SJSA1 (cell line): ENCODE measurements at regions not wholly inside any gene's neighbourhood (a gene's known extent, or its start where the extent isn't known, plus 50 kb on each side); places are given as distances from the start of the nearest gene placed in this dataset.
"Not testable (repeated sequence)": the region's sequence is repeated elsewhere in the genome, so short reads cannot be mapped to it uniquely, and the experiment has no call there.

Experiments used
- DNase-seq, 2 experiments: peaks; one replicate each; pipeline ENCODE4 v3.0.0-alpha.2; 2015 to 2020; ENCODE audit warnings: low spot score in 2 of 2, low read depth in 1 of 2
- H3K27ac ChIP-seq: fragments of 250-450 bp; sonication (Bioruptor Pico); 2 replicates; pipeline ENCODE4 v1.5.1; 2020; ENCODE audit warnings: mild to moderate bottlenecking, moderate library complexity
- H3K27me3 ChIP-seq: fragments of 250-450 bp; sonication (Bioruptor Pico); replicated peaks from 2 replicates; pipeline ENCODE4 v1.5.1; 2020; ENCODE audit warnings: mild to moderate bottlenecking, moderate library complexity
- H3K36me3 ChIP-seq: fragments of 250-450 bp; sonication (Bioruptor Pico); 2 replicates; pipeline ENCODE4 v1.5.1; 2020; ENCODE audit warnings: mild to moderate bottlenecking
- H3K4me1 ChIP-seq: fragments of 250-450 bp; sonication (Bioruptor Pico); replicated peaks from 2 replicates; pipeline ENCODE4 v1.6.1; 2021; ENCODE audit warnings: mild to moderate bottlenecking
- H3K4me3 ChIP-seq: fragments of 250-450 bp; sonication (Bioruptor Pico); 2 replicates; pipeline ENCODE4 v1.5.1; 2020; ENCODE audit warnings: mild to moderate bottlenecking
- H3K9me3 ChIP-seq: fragments of 250-450 bp; sonication (Bioruptor Pico); replicated peaks from 2 replicates; pipeline ENCODE4 v1.5.1; 2020; ENCODE audit warnings: mild to moderate bottlenecking

DNA sequence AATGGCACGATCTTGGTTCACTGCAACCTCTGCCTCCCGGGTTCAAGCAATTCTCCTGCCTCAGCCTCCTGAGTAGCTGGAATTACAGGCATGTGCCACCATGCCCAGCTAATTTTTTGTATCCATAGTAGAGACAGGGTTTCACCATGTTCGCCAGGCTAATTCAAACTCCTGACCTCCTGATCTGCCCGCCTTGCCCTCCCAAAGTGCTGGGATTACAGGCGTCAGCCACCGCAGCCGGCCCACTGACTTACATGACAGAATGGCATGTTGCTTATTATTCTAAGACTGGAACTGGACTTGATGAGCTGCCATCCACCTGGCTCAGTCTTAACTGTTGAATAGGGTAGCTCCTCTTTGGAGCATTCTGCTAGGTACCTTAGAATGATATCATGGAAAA is 363.6 kb upstream of the CCNH start:
- H3K36me3 ChIP-seq, H3K9me3 ChIP-seq, H3K27ac ChIP-seq, DNase-seq, H3K27me3 ChIP-seq, H3K4me3 ChIP-seq, H3K4me1 ChIP-seq: not testable (repeated sequence)

DNA sequence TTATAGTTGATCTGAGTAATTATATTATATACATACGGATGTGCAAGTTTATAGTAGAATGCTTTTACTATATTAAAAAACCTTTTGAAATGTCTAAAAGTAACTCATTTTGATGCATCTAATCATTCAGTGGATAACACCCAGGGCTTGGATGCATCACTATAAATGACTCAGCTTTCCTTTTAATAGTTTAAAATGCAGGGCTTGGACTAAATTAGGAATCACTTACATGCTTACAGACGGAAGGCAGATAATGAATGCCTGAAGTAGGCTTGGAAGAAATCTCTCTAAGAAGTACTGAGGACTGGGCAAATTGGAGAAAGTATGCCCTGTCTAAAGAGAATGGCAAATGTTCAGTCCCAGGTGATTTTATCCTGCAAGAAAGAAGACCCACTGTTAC is 362.5 kb upstream of the CCNH start:
- no peaks in the 10 kb centered on the region for H3K27me3 ChIP-seq
- H3K27ac ChIP-seq, result no peak overlapping the region
- H3K4me1 ChIP-seq, result no peaks in the 10 kb centered on the region
- DNase-seq, result no peak
- H3K9me3 ChIP-seq, result no peaks in the 10 kb centered on the region
- no peaks in the 10 kb centered on the region for H3K36me3 ChIP-seq
- H3K4me3 ChIP-seq, result no peak overlapping the region

DNA sequence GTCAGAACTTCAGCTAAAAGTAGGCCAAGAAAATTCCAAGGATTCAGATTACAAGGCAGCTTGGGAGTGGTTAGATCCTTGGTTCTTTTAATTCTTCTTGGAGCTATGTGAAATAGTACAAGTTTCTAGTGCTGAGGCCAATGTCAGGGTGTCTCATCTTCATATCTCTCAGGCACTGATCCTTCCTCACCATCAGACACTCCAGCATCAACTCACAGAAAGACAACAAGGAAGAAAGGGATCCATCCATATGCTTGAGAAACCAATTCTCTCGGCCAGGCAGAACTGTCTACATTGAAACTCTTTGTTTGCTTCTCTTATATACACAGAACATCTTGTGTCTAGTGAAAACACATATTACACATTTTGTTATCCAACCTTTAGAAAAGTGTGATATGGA is 362.1 kb upstream of the CCNH start:
- Histone ChIP-seq H3K27me3 (no peaks in the 10 kb centered on the region), H3K27ac (no peak overlapping the region), H3K9me3 (no peaks in the 10 kb centered on the region), H3K36me3 (no peaks in the 10 kb centered on the region), H3K4me1 (no peaks in the 10 kb centered on the region), H3K4me3 (no peak overlapping the region)
- no peak for DNase-seq

DNA sequence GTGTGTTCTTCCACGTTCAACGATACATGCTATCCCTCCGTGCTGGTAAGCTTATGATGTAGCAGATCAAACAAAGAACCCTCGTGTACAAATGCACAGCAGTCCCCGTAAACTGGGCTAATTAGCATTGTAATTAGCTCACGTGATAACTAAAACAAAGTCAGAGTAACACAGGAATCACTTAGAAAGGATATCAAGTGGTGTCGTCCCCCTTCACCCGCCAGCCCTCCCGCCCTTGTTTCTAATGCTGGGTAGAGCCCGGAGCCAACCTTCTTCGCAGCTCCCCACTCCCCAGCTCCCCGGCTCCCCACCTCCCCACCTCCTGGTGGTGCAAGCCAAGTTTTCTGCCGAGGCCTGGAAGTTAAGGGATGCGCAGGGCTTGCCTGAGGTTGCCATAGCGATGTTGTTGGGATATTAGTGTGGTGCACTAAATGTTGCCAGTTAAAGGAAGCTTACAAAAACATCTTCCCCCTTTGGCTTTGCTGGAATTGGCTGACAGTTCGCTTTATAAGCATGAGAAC is 357.9 kb upstream of the CCNH start:
- no peaks in the 10 kb centered on the region for H3K9me3 ChIP-seq
- no peaks in the 10 kb centered on the region for H3K4me1 ChIP-seq
- no peak for DNase-seq
- H3K27ac ChIP-seq, result no peak overlapping the region
- no peaks in the 10 kb centered on the region for H3K36me3 ChIP-seq
- H3K27me3 ChIP-seq, result no peaks in the 10 kb centered on the region
- H3K4me3 ChIP-seq, result no peak overlapping the region

DNA sequence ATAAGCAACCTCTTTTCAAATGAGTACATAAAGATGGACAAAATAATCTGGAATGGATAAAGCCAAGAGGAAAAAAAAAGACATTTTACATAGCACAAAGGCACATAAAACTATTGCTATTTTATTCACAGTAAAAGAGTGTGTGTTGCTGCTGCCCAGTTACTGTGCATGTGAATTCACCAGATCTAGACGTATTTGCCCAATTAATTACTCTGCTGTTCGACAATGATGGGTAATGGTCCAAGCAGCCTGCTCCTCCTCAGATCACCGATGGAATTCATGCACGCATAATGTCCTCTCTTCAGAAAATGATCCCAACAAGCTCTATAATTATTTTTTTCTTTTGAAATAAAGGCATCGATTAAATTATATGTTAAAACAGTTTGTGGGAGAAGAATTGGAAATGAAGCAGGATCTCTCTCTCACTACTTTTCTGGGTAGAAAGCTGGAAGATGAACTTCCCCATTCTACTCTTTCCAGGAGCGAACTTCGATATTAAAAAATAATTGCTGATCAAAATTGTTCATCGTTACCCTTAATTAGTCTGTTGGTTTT is 357.4 kb upstream of the CCNH start:
- DNase-seq, result no peak
- no peak overlapping the region for H3K27ac ChIP-seq
- H3K9me3 ChIP-seq, result no peaks in the 10 kb centered on the region
- no peaks in the 10 kb centered on the region for H3K36me3 ChIP-seq
- no peak overlapping the region for H3K4me3 ChIP-seq
- no peaks in the 10 kb centered on the region for H3K27me3 ChIP-seq
- no peaks in the 10 kb centered on the region for H3K4me1 ChIP-seq

DNA sequence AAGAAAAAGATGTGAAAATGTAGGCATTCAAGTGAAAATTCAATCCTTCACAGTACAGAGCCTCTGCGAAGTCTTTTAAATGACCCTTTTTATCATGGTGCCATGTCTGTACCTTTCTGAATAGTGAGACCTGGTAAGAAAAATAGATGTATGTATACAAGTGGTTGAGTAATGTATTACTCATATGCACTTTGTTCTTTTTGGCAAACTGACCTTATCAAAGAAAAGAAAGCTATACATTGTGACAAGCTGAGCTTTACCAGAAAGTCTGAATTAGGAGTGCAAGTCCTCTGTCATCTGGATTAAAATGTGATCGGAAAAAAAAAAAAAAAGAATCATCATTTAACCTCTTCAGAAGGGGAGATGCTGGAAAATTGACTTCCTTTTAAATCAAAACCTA is 356.4 kb upstream of the CCNH start:
- Histone ChIP-seq H3K27ac (no peak overlapping the region), H3K36me3 (no peaks in the 10 kb centered on the region), H3K27me3 (no peaks in the 10 kb centered on the region), H3K4me3 (no peak overlapping the region), H3K4me1 (no peaks in the 10 kb centered on the region), H3K9me3 (no peaks in the 10 kb centered on the region)
- DNase-seq, result no peak

DNA sequence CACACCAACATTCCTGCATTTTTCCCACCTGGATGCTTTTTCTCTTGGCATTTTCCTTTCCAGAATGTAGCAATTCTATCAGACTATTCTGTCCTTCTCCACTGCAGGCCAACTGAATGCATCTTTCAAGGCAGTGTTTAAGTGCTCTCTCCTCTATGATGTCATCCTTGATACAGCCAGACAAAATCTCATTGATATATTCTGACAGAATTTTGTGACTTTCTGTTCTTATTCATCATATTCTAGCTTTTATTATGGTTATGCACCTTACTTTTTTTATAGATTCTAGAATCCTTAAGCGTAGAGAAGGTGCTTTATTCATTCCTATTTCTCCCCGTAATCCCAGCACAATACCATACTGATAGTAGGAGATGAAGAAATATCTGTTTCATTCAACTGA is 355.5 kb upstream of the CCNH start:
- no peaks in the 10 kb centered on the region for H3K27me3 ChIP-seq
- H3K4me3 ChIP-seq, result no peak overlapping the region
- H3K9me3 ChIP-seq, result no peaks in the 10 kb centered on the region
- DNase-seq, result no peak
- no peak overlapping the region for H3K27ac ChIP-seq
- H3K4me1 ChIP-seq, result no peaks in the 10 kb centered on the region
- no peaks in the 10 kb centered on the region for H3K36me3 ChIP-seq

DNA sequence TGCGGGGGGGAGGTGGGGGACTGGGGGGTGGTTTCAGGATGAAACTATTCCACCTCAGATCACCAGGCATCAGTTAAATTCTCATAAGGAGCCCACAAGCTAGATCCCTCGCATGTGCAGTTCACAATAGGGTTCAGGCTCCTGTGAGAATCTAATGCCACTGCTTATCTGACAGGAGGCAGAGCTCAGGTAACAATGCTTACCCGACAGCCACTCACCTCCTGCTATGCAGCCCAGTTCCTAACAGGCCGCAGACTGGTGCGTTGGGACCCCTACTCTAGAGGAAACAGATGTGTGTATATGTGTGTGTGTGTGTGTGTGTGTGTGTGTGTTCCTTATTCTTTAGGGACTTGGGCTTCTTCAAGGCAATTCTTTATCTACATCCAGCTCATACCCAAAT is 352.3 kb upstream of the CCNH start:
- DNase-seq, result no peak
- Histone ChIP-seq H3K4me1 (no peaks in the 10 kb centered on the region), H3K4me3 (no peak overlapping the region), H3K36me3 (no peaks in the 10 kb centered on the region), H3K27me3 (peaks cover 2% of the 10 kb centered on the region; the same call in 1 of the 2 replicates), H3K9me3 (no peaks in the 10 kb centered on the region), H3K27ac (no peak overlapping the region)

DNA sequence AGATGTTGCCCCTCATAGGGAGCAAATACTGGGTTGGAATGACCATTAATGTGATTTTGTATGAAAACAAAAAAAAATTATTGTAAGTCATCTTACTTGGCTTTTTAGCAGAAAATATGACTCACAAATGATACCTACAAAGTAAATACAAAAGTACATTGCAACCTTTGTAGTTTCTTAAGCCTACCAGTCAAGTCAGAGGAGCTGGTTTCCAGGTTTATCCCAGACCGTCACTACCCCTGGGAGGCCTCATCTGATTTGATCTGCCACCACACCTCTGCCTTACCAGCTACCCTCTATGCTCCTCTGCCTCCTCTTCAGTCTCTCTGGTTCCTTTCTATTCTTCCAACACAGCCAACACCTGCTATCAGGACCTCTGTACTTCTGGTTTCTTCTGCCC is 349.9 kb upstream of the CCNH start:
- Histone ChIP-seq H3K9me3 (no peaks in the 10 kb centered on the region), H3K4me3 (no peak overlapping the region), H3K27ac (no peak overlapping the region), H3K36me3 (no peaks in the 10 kb centered on the region), H3K27me3 (peaks cover 2% of the 10 kb centered on the region; the same call in 1 of the 2 replicates), H3K4me1 (no peaks in the 10 kb centered on the region)
- no peak for DNase-seq

DNA sequence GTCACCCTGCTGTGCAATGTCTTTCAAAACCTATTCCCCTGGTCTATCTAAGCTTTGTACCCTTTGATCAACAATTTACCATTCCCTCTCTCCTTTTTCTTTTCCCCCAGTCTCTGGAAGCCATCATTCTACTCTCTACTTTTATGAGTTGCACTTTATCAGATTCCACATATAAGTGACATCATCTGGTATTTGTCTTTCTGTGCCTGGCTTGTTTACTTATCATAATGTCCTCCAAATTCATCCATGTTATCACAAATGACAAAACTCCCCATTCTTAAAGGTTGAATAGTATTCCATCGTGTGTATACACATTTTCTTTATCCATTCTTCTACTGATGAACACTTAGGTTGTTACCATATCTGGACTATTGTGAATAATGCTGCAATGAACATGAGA is 344.2 kb upstream of the CCNH start:
- Histone ChIP-seq H3K4me3 (no peak overlapping the region), H3K9me3 (no peaks in the 10 kb centered on the region), H3K4me1 (no peaks in the 10 kb centered on the region), H3K27ac (no peak overlapping the region), H3K36me3 (no peaks in the 10 kb centered on the region), H3K27me3 (peaks cover 2% of the 10 kb centered on the region; the same call in 1 of the 2 replicates)
- no peak for DNase-seq

DNA sequence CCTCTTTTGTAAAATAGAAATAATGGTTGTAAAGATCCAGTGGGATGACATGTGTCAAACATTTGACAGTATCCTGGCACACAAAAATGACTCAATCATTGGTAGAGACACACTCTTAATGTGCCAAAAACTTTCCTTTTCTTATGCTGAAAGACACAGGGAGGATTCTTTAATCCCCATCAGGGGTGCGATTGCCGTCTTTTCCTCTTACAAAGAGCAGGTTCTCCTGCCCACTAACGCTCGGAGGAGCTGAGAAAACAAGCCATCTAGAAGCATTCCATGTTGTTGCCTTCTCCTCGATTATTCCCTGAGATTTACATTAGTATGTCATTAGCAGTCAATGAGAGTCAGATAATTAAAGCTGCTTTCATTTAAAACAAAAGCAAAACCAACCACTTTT is 342.6 kb upstream of the CCNH start:
- DNase-seq, result no peak
- no peaks in the 10 kb centered on the region for H3K9me3 ChIP-seq
- H3K27me3 ChIP-seq, result 0 out of 2 replicates have a peak, but pooled peaks cover 1% of the 10 kb centered on the region
- H3K27ac ChIP-seq, result no peak overlapping the region
- H3K4me3 ChIP-seq, result no peak overlapping the region
- no peaks in the 10 kb centered on the region for H3K4me1 ChIP-seq
- H3K36me3 ChIP-seq, result no peaks in the 10 kb centered on the region

DNA sequence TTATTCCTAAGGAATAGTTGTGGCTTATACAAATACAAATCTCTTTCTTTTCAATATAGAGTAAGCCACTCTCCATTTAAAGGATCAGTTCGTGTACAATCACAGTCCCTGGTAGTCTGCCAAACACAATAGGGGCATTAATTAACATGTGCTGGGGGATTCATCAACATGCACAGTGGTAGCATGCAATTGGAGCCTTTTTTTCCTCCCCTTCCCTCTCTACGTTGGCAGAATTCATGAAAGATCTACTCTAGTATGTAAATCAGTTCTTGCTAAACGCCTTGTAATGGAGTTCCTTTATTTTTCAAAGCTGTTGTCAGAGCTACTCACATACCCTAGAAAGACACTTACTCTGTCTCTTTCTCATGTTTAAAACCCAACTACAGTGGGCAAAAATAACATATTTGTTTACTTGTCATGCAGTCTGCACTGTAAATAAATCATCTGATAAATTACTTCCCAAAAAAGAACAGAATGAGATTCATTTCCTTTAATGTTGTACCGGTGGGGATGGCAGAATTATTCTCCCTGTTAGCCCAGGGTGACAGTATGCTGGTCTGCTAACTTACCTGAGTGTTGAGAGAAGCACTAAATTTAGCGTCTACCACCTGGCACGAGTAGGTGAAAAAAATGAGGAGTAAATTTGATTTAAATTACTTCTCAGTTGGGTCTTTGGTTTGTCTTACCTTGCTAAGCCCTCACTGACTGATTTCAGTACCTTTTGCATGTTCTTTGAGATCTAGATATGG is 341.5 kb upstream of the CCNH start:
- H3K27me3 ChIP-seq, result no peaks in the 10 kb centered on the region
- H3K4me1 ChIP-seq, result no peaks in the 10 kb centered on the region
- no peak overlapping the region for H3K4me3 ChIP-seq
- H3K27ac ChIP-seq, result no peak overlapping the region
- H3K36me3 ChIP-seq, result no peaks in the 10 kb centered on the region
- H3K9me3 ChIP-seq, result no peaks in the 10 kb centered on the region
- DNase-seq, result no peak

DNA sequence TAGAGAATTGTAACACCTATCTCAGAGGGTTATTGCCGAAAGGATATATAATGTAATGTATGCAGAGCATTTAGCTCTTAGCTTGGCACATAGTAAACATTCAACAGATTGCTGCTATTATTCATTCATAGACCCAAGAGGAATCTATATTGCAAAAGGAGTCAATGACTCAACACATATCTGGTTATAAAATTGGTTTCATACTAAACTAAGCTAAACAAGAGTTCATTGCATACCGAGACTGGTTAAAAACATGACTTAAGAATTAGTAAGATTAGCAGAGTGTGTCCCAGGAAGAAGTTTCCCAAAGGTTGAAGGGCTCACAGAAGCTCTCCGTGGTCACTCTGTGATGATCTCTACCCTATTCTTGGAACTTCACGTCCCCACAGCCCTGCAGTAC is 339.6 kb upstream of the CCNH start:
- no peak overlapping the region for H3K27ac ChIP-seq
- no peak overlapping the region for H3K4me3 ChIP-seq
- no peaks in the 10 kb centered on the region for H3K27me3 ChIP-seq
- no peak for DNase-seq
- H3K9me3 ChIP-seq, result no peaks in the 10 kb centered on the region
- H3K36me3 ChIP-seq, result no peaks in the 10 kb centered on the region
- no peaks in the 10 kb centered on the region for H3K4me1 ChIP-seq

DNA sequence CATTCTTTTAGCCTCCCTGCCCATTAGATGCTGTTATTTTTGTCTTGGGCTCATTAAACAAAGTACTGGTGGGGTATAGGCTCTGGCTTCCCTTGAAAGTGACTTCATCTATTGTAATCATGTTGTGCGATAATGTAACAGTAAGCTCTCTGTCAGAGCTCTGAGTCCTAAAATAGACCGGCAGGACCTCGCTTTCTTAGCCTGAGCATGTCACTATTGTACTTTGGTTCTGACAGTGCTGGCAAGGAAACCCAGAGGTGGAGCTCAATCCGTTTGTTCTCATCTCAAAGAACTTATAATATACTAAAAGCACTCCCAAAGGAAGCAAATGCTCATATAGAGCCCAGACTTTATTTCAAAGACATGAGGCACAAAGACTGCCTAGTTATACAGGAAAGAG is 339.1 kb upstream of the CCNH start:
- DNase-seq, result no peak
- H3K27ac ChIP-seq, result no peak overlapping the region
- no peaks in the 10 kb centered on the region for H3K4me1 ChIP-seq
- H3K27me3 ChIP-seq, result no peaks in the 10 kb centered on the region
- H3K4me3 ChIP-seq, result no peak overlapping the region
- no peaks in the 10 kb centered on the region for H3K9me3 ChIP-seq
- no peaks in the 10 kb centered on the region for H3K36me3 ChIP-seq
